Glutamatergic neuron (in vitro differentiated cells): ENCODE measurements at regions not wholly inside any gene's neighbourhood (a gene's known extent, or its start where the extent isn't known, plus 50 kb on each side); places are given as distances from the start of the nearest gene placed in this dataset.

Experiments used
- DNase-seq: peaks from one replicate; pipeline ENCODE4 v3.0.0; 2022
- H3K27ac Mint-ChIP-seq: one replicate; pipeline ENCODE4 v1.8.0; 2020; ENCODE audit warnings: mild to moderate bottlenecking, mixed read lengths, inconsistent platforms; ENCODE audit not compliant: unreplicated experiment
- H3K27me3 Mint-ChIP-seq: one replicate; pipeline ENCODE4 v1.8.0; 2020; ENCODE audit warnings: mild to moderate bottlenecking, moderate library complexity, mixed read lengths, inconsistent platforms; ENCODE audit not compliant: unreplicated experiment
- H3K36me3 Mint-ChIP-seq: one replicate; pipeline ENCODE4 v1.8.0; 2020; ENCODE audit warnings: mild to moderate bottlenecking, mixed read lengths, inconsistent platforms; ENCODE audit not compliant: unreplicated experiment
- H3K4me1 Mint-ChIP-seq: one replicate; pipeline ENCODE4 v1.8.0; 2020; ENCODE audit warnings: mild to moderate bottlenecking, low read depth, mixed read lengths, inconsistent platforms; ENCODE audit not compliant: unreplicated experiment
- H3K4me3 Mint-ChIP-seq: one replicate; pipeline ENCODE4 v1.8.0; 2020; ENCODE audit warnings: mild to moderate bottlenecking, mixed read lengths, inconsistent platforms; ENCODE audit not compliant: unreplicated experiment
- H3K9me3 Mint-ChIP-seq: one replicate; pipeline ENCODE4 v1.8.0; 2020; ENCODE audit warnings: mild to moderate bottlenecking, moderate library complexity, mixed read lengths, inconsistent platforms; ENCODE audit not compliant: unreplicated experiment
- CTCF ChIP-seq: fragments of 200-600 bp; sonication (generic); IDR thresholded peaks from one replicate; pipeline ENCODE4 v1.5.0; 2021; ENCODE audit not compliant: partially characterized antibody, unreplicated experiment

GRCh38 chr9:87340391-87340790 lies 157.3 kb upstream of the DAPK1 start:
- peaks cover 10% of the 10 kb centered on the region for H3K9me3 Mint-ChIP-seq
- peaks cover 25% of the 10 kb centered on the region for H3K4me1 Mint-ChIP-seq
- peaks cover 8% of the 10 kb centered on the region for H3K27me3 Mint-ChIP-seq
- DNase-seq: no peak
- H3K36me3 Mint-ChIP-seq: no peaks in the 10 kb centered on the region
- no peak overlapping the region for H3K27ac Mint-ChIP-seq
- H3K4me3 Mint-ChIP-seq: no peak overlapping the region
- TF ChIP-seq CTCF: no peak

GRCh38 chr9:87342743-87343142 lies 154.9 kb upstream of the DAPK1 start:
- no peak for DNase-seq
- no peak overlapping the region for H3K4me3 Mint-ChIP-seq
- peaks cover 8% of the 10 kb centered on the region for H3K9me3 Mint-ChIP-seq
- no peaks in the 10 kb centered on the region for H3K36me3 Mint-ChIP-seq
- TF ChIP-seq CTCF: no peak
- H3K27me3 Mint-ChIP-seq: peaks cover 3% of the 10 kb centered on the region
- peaks cover 20% of the 10 kb centered on the region for H3K4me1 Mint-ChIP-seq
- no peak overlapping the region for H3K27ac Mint-ChIP-seq

GRCh38 chr9:87343816-87344430 lies 153.7 kb upstream of the DAPK1 start:
- no peak for TF ChIP-seq CTCF
- H3K27me3 Mint-ChIP-seq: no peaks in the 10 kb centered on the region
- H3K4me1 Mint-ChIP-seq: peaks cover 11% of the 10 kb centered on the region
- no peak for DNase-seq
- peaks cover 7% of the 10 kb centered on the region for H3K9me3 Mint-ChIP-seq
- no peaks in the 10 kb centered on the region for H3K36me3 Mint-ChIP-seq
- H3K4me3 Mint-ChIP-seq: no peak overlapping the region
- no peak overlapping the region for H3K27ac Mint-ChIP-seq

GRCh38 chr9:87346061-87346665 lies 151.5 kb upstream of the DAPK1 start:
- peaks cover 9% of the 10 kb centered on the region for H3K9me3 Mint-ChIP-seq
- H3K27ac Mint-ChIP-seq: no peak overlapping the region

More at GRCh38 chr9:87346061-87346665, 151.5 kb upstream of the DAPK1 start:
- H3K27me3 Mint-ChIP-seq: no peaks in the 10 kb centered on the region
- peaks cover 7% of the 10 kb centered on the region for H3K4me1 Mint-ChIP-seq
- no peak for TF ChIP-seq CTCF
- H3K36me3 Mint-ChIP-seq: no peaks in the 10 kb centered on the region
- DNase-seq: no peak
- H3K4me3 Mint-ChIP-seq: no peak overlapping the region
